GM23248 (cell line): ENCODE measurements at regions not wholly inside any gene's neighbourhood (a gene's known extent, or its start where the extent isn't known, plus 50 kb on each side); places are given as distances from the start of the nearest gene placed in this dataset.

ENCODE experiments used
- DNase-seq: peaks from one replicate; pipeline ENCODE4 v3.0.0-alpha.2; 2015
- H2AFZ ChIP-seq: fragments of 200-600 bp; sonication (generic); 2 replicates; pipeline ENCODE4 v1.6.1; 2016; ENCODE audit warnings: antibody characterized with exemption
- H3F3A ChIP-seq: fragments of 200-600 bp; sonication (generic); 2 replicates; pipeline ENCODE4 v1.6.1; 2016; ENCODE audit warnings: mild to moderate bottlenecking, antibody characterized with exemption, mixed run types; ENCODE audit not compliant: insufficient read depth
- H3K27ac ChIP-seq: fragments of 200-600 bp; sonication (generic); 2 replicates; pipeline ENCODE4 v1.5.1; 2016; ENCODE audit warnings: mild to moderate bottlenecking
- H3K27me3 ChIP-seq: fragments of 200-600 bp; sonication (generic); replicated peaks from 2 replicates; pipeline ENCODE4 v1.6.1; 2016; ENCODE audit warnings: mild to moderate bottlenecking; ENCODE audit not compliant: insufficient read depth
- H3K36me3 ChIP-seq: fragments of 200-600 bp; sonication (generic); 2 replicates; pipeline ENCODE4 v1.6.1; 2016; ENCODE audit warnings: low read depth, mild to moderate bottlenecking
- H3K4me1 ChIP-seq: fragments of 200-600 bp; sonication (generic); 2 replicates; pipeline ENCODE4 v1.6.1; 2016; ENCODE audit warnings: mild to moderate bottlenecking; ENCODE audit not compliant: insufficient read depth
- H3K4me2 ChIP-seq: fragments of 200-600 bp; sonication (generic); one replicate; pipeline ENCODE4 v1.6.1; 2016; ENCODE audit warnings: mild to moderate bottlenecking; ENCODE audit not compliant: unreplicated experiment
- H3K4me3 ChIP-seq: fragments of 200-600 bp; sonication (generic); 2 replicates; pipeline ENCODE4 v1.5.1; 2016; ENCODE audit warnings: mild to moderate bottlenecking
- H3K79me2 ChIP-seq: fragments of 200-600 bp; sonication (generic); 2 replicates; pipeline ENCODE4 v1.6.1; 2016; ENCODE audit warnings: mild to moderate bottlenecking; ENCODE audit not compliant: insufficient read depth
- H3K9ac ChIP-seq: fragments of 200-600 bp; sonication (generic); 2 replicates; pipeline ENCODE4 v1.6.1; 2016; ENCODE audit warnings: mild to moderate bottlenecking
- H3K9me2 ChIP-seq: fragments of 200-600 bp; sonication (generic); 2 replicates; pipeline ENCODE4 v1.6.1; 2016; ENCODE audit warnings: mixed run types, mild to moderate bottlenecking, moderate library complexity; ENCODE audit not compliant: insufficient read depth
- H3K9me3 ChIP-seq: fragments of 200-600 bp; sonication (generic); one replicate; pipeline ENCODE4 v1.6.1; 2017; ENCODE audit warnings: low read depth
- H4K20me1 ChIP-seq: fragments of 200-600 bp; sonication (generic); 2 replicates; pipeline ENCODE4 v1.6.0; 2016; ENCODE audit not compliant: insufficient read depth
- EZH2 ChIP-seq: fragments of 200-600 bp; sonication (generic); IDR thresholded peaks from 2 replicates; pipeline ENCODE4 v1.6.1; 2018; ENCODE audit warnings: antibody characterized with exemption, mild to moderate bottlenecking; ENCODE audit not compliant: insufficient read depth, poor library complexity, severe bottlenecking
- EZH2phosphoT487 ChIP-seq: fragments of 200-600 bp; sonication (generic); IDR thresholded peaks from 2 replicates; pipeline ENCODE4 v1.6.1; 2018; ENCODE audit warnings: antibody characterized with exemption, moderate library complexity, mild to moderate bottlenecking, low read depth; ENCODE audit not compliant: insufficient read depth
- WGBS, 2 experiments: methylation state at CpG; one replicate each; pipeline ENCODE4 v1.1.6; 2015 to 2017; ENCODE audit warnings: low lambda C conversion rate in 2 of 2, low coverage in 1 of 2; ENCODE audit errors: missing lambda C conversion rate in 2 of 2; 5-methylcytosine and 5-hydroxymethylcytosine counted together
- in situ Hi-C: fragments of 300-500 bp; cut with MboI; formaldehyde crosslinking; loops from 2 replicates; pipeline ENCODE4 v1.15.0; 2020

DNA sequence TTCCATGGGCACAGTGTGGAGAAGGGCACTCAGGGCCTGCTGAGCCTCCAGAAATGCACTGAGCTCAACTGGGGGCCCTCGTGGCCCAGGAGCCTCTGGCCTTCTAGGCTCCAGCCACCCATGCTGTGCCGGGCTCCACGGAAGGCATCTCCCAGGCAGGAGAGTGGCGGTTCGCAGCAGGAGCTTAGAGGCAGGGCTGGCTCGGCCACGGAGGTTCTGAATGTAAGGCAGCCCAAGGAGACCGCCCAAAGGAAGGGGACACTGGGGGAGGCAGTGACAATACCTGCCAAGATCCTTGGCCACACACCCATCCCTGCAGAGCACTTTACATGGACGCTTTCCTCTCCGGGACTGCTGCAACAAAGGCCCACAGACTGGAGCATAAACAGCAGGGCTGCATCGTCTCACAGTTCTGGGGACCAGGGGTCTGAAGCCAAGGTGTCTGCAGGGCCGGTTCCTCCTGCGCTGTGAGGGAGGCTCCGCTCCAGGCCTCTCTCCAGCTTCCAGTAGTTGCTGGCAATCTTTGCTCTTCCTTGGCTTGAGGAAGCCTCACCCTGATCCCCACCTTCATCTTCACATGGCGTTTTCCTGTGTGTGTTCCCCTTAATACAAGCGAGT is 128.2 kb upstream of the CDH4 start:
- H3K9ac ChIP-seq, result no peak overlapping the region
- H3K9me2 ChIP-seq, result no peaks in the 10 kb centered on the region
- 67 to 68% methylated on average over 15 of the region's 16 CpGs for WGBS, 2 experiments
- H3K36me3 ChIP-seq, result no peaks in the 10 kb centered on the region
- H3K4me3 ChIP-seq, result no peak overlapping the region
- H4K20me1 ChIP-seq, result no peaks in the 10 kb centered on the region
- no peak for TF ChIP-seq EZH2phosphoT487
- no peak for TF ChIP-seq EZH2
- H3K9me3 ChIP-seq, result no peaks in the 10 kb centered on the region
- H3K27me3 ChIP-seq, result no peaks in the 10 kb centered on the region
- no peaks in the 10 kb centered on the region for H3F3A ChIP-seq
- in situ Hi-C loops, result no loop called here
- H3K4me1 ChIP-seq, result peaks cover 3% of the 10 kb centered on the region; the same call in 1 of the 2 replicates
- H3K27ac ChIP-seq, result no peak overlapping the region
- no peak overlapping the region for H3K4me2 ChIP-seq
- no peak for DNase-seq
- no peaks in the 10 kb centered on the region for H3K79me2 ChIP-seq
- no peak overlapping the region for H2AFZ ChIP-seq

DNA sequence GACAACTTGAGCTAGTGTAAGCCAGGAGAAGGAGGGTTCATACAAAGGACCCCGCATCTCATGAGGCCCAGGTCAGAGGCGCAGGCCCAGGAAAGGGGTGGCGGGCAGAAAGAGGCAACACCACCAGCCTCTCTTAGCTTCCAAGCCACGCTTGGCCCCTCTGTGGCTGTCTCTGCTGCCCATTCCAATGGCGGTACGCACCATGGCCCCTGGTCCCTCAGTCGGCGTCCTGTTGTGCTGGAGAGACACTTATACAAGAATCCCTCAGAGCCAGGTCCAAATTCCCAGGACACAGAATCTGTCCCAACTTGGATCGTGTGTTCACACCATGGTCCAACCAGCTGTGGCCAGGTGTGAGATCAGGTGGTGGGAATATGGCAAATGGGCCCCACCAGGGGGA is 127.0 kb upstream of the CDH4 start:
- no peak overlapping the region for H2AFZ ChIP-seq
- no peaks in the 10 kb centered on the region for H3F3A ChIP-seq
- no peak for DNase-seq
- in situ Hi-C loops, result no loop called here
- no peak overlapping the region for H3K27ac ChIP-seq
- H3K9ac ChIP-seq, result no peak overlapping the region
- peaks cover 3% of the 10 kb centered on the region; the same call in 1 of the 2 replicates for H3K4me1 ChIP-seq
- H4K20me1 ChIP-seq, result no peaks in the 10 kb centered on the region
- no peak for TF ChIP-seq EZH2phosphoT487
- no peak for TF ChIP-seq EZH2
- no peaks in the 10 kb centered on the region for H3K9me3 ChIP-seq
- no peaks in the 10 kb centered on the region for H3K79me2 ChIP-seq
- H3K36me3 ChIP-seq, result no peaks in the 10 kb centered on the region
- H3K27me3 ChIP-seq, result no peaks in the 10 kb centered on the region
- H3K9me2 ChIP-seq, result no peaks in the 10 kb centered on the region
- H3K4me3 ChIP-seq, result no peak overlapping the region
- H3K4me2 ChIP-seq, result no peak overlapping the region
- 69 to 79% methylated on average over 9 of the region's 9 CpGs for WGBS, 2 experiments

DNA sequence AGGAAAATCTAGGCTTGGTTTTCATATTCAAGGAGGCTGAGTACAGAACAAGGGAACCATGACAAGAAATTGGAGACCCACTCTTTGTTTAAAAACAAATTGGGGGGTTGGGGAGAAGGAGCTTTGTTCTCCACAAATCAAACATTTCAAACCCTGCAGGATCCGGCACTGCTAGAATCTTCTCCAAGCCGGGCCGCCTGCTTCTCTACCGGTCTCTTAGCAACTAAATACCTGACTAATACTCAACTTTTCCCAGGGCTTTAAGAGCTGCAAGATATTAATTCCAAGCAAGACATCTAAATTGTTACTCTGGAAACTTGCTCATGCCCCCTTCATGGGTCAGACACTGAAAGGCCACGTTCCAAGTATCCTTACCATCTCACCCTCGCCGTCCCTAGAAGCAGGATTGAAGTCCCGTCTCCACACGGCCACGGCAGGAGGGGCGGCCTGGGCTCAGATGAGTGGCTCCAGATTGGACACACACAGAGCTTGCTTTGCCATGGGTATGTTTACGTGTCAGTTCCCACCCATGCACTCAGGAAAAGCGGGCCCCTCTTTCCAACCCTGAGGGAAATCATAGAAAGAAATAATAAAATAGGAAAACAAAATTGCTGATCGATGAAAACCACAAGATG is 126.4 kb upstream of the CDH4 start:
- no peak overlapping the region for H3K4me3 ChIP-seq
- in situ Hi-C loops, result no loop called here
- no peaks in the 10 kb centered on the region for H3K9me2 ChIP-seq
- H3K9ac ChIP-seq, result no peak overlapping the region
- no peaks in the 10 kb centered on the region for H3K79me2 ChIP-seq
- H3K9me3 ChIP-seq, result no peaks in the 10 kb centered on the region
- TF ChIP-seq EZH2phosphoT487 (no peak), EZH2 (no peak)
- no peak overlapping the region for H3K27ac ChIP-seq
- H3K4me1 ChIP-seq, result no peaks in the 10 kb centered on the region
- 82% methylated on average over 14 of the region's 14 CpGs for WGBS, 2 experiments
- no peaks in the 10 kb centered on the region for H3K36me3 ChIP-seq
- DNase-seq, result no peak
- no peaks in the 10 kb centered on the region for H4K20me1 ChIP-seq
- no peak overlapping the region for H2AFZ ChIP-seq
- no peaks in the 10 kb centered on the region for H3F3A ChIP-seq
- H3K4me2 ChIP-seq, result no peak overlapping the region
- H3K27me3 ChIP-seq, result no peaks in the 10 kb centered on the region

DNA sequence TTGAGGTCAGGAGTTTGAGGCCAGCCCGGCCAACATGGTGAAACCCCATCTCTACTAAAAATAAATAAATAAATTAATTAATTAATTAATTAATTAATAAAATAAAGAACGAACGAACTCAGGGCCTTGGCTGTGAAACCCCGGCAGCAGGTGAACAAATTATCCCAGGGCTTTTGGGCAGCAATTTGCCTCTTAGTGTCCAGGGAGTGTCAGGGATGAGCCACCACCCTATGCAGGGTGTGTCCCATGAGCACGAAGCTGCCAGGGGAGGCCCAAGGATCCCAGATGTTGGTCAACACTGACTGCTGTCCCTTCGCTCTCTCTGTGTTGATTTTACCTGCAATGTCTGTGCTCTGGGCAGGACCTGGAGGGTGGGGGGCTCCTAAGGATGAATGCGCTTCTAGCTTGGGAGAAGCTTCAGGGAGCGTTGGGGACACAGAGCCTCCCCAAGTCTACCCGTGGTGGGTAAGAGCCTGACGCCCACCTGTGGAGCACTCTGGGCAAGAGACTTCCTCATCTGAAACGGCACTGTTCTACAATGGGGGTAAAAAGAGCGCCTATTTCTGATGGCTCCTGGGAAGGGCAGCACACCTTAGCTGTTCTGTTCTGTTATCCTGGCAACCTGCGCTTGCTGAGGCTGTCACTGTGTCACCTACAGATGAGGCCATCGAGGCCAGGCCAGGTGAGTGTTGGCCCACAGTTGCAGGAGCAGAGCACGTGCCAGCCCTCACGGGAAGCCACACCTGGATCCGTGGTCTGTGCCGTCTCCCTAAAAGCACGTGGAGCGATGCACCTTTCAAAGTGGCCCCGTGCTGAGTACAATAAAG is 125.5 kb upstream of the CDH4 start:
- H3K79me2 ChIP-seq, result no peaks in the 10 kb centered on the region
- no peaks in the 10 kb centered on the region for H4K20me1 ChIP-seq
- H3K4me2 ChIP-seq, result no peak overlapping the region
- H2AFZ ChIP-seq, result no peak overlapping the region
- no peaks in the 10 kb centered on the region for H3K9me3 ChIP-seq
- H3K9ac ChIP-seq, result no peak overlapping the region
- no peaks in the 10 kb centered on the region for H3K9me2 ChIP-seq
- no peaks in the 10 kb centered on the region for H3K4me1 ChIP-seq
- no peak overlapping the region for H3K27ac ChIP-seq
- TF ChIP-seq EZH2, result no peak
- no peak for TF ChIP-seq EZH2phosphoT487
- no peaks in the 10 kb centered on the region for H3K27me3 ChIP-seq
- in situ Hi-C loops, result no loop called here
- no peak overlapping the region for H3K4me3 ChIP-seq
- no peak for DNase-seq
- no peaks in the 10 kb centered on the region for H3K36me3 ChIP-seq
- 70 to 75% methylated on average over 21 of the region's 21 CpGs for WGBS, 2 experiments
- no peaks in the 10 kb centered on the region for H3F3A ChIP-seq
